HCT116 (cell line): ENCODE measurements at regions not wholly inside any gene's neighbourhood (a gene's known extent, or its start where the extent isn't known, plus 50 kb on each side); places are given as distances from the start of the nearest gene placed in this dataset.

Experiments used
- ATAC-seq: fragments of 200-7000 bp; cut with Tn5 transposase; 2 replicates; pipeline ENCODE4 v1.9.1; 2020; ENCODE audit warnings: mild to moderate bottlenecking, moderate library complexity
- BruUV-seq: library from RNA; stranded (reverse); fragments of 400-500 nt; replicated peaks from 2 replicates; lab custom pipeline; 2021; lab: Mats Ljungman, UMichigan
- CTCF ChIA-PET: fragments of 300-600 bp; sonication (Branson Sonifier 250); formaldehyde crosslinking; loops from one replicate; lab custom pipeline; 2021; ENCODE audit warnings: antibody characterized with exemption; lab: Charles Lee
- POLR2A ChIA-PET: fragments of 300-600, 350-600 bp; sonication (Branson Sonifier 250); formaldehyde crosslinking; loops from one replicate; lab custom pipeline; 2021; ENCODE audit warnings: antibody characterized with exemption; lab: Charles Lee
- RAD21 ChIA-PET, 2 experiments: fragments of 300-600 bp; sonication (Branson Sonifier 250); formaldehyde crosslinking; loops; one replicate each; lab custom pipeline; 2023; ENCODE audit warnings: low total read pairs in 2 of 2; ENCODE audit not compliant: uncharacterized antibody in 2 of 2, unreplicated experiment in 2 of 2, low non-redundant PET in 1 of 2; lab: Charles Lee
- DNase-seq: peaks from one replicate; pipeline ENCODE4 v3.0.0-alpha.2; 2010; ENCODE audit warnings: low read depth, low spot score
- H2AFZ ChIP-seq: fragments of 200-600 bp; shearing (Covaris generic), sonication (generic); 2 replicates; pipeline ENCODE4 v1.6.1; 2017; ENCODE audit warnings: low read depth, mixed run types, mixed read lengths, antibody characterized with exemption, low read length; ENCODE audit not compliant: poor library complexity, severe bottlenecking
- H3K27ac ChIP-seq: 2 replicates; pipeline ENCODE4 v1.5.1; 2012; ENCODE audit warnings: low read depth, low read length
- H3K27me3 ChIP-seq: fragments of 200-600 bp; sonication (generic); 2 replicates; pipeline ENCODE4 v1.6.1; 2016; ENCODE audit warnings: mixed run types, low read length, mixed read lengths; ENCODE audit not compliant: insufficient read depth
- H3K36me3 ChIP-seq, 2 experiments: fragments of 200-500 bp in 1 of 2; fragments of 200-600 bp in 1 of 2; sonication (Bioruptor generic) in 1 of 2; sonication (generic) in 1 of 2; 2 replicates each; pipeline versions ENCODE4 v1.5.1 to v1.6.1; 2014 to 2016; ENCODE audit warnings: low read length in 2 of 2, inconsistent platforms in 1 of 2, mixed read lengths in 1 of 2, mixed run types in 1 of 2; ENCODE audit not compliant: insufficient read depth in 2 of 2, control insufficient read depth in 1 of 2
- H3K4me1 ChIP-seq, 2 experiments: fragments of 200-600 bp in 1 of 2; sonication (generic) in 1 of 2; 2 replicates each; pipeline versions ENCODE4 v1.5.1 to v1.6.1; 2012 to 2017; ENCODE audit warnings: low read length in 2 of 2, inconsistent platforms in 1 of 2, mild to moderate bottlenecking in 1 of 2, mixed read lengths in 1 of 2, mixed run types in 1 of 2, moderate library complexity in 1 of 2; ENCODE audit not compliant: insufficient read depth in 2 of 2, control insufficient read depth in 1 of 2
- H3K4me2 ChIP-seq: fragments of 200-600 bp; sonication (generic); 2 replicates; pipeline ENCODE4 v1.6.1; 2017; ENCODE audit warnings: mixed run types, low read length, mixed read lengths
- H3K4me3 ChIP-seq, 2 experiments: fragments of 200-600 bp in 1 of 2; sonication (generic) in 1 of 2; replicated peaks in 1 of 2; 2 replicates each; pipeline ENCODE4 v1.5.1; 2011 to 2016; ENCODE audit warnings: low read length in 2 of 2, control low read depth in 1 of 2, low read depth in 1 of 2, mild to moderate bottlenecking in 1 of 2, mixed read lengths in 1 of 2, mixed run types in 1 of 2
- H3K79me2 ChIP-seq: fragments of 200-600 bp; sonication (generic); 2 replicates; pipeline ENCODE4 v1.6.1; 2017; ENCODE audit warnings: mild to moderate bottlenecking, mixed run types, low read length, moderate library complexity, mixed read lengths; ENCODE audit not compliant: insufficient read depth
- H3K9ac ChIP-seq: fragments of 200-600 bp; sonication (generic); 2 replicates; pipeline ENCODE4 v1.6.1; 2016; ENCODE audit warnings: low read length, mixed read lengths
- H3K9me2 ChIP-seq: fragments of 200-600 bp; sonication (generic), shearing (Covaris generic); 2 replicates; pipeline ENCODE4 v1.6.1; 2017; ENCODE audit warnings: mixed run types, mild to moderate bottlenecking, moderate library complexity; ENCODE audit not compliant: insufficient read depth
- H3K9me3 ChIP-seq, 2 experiments: fragments of 200-500 bp in 1 of 2; fragments of 200-600 bp in 1 of 2; sonication (Bioruptor generic) in 1 of 2; sonication (generic) in 1 of 2; 2 replicates each; pipeline ENCODE4 v1.6.1; 2014 to 2017; ENCODE audit warnings: low read length in 2 of 2, mixed read lengths in 2 of 2, inconsistent platforms in 1 of 2, low read depth in 1 of 2, mild to moderate bottlenecking in 1 of 2, mixed run types in 1 of 2, moderate library complexity in 1 of 2; ENCODE audit not compliant: control insufficient read depth in 1 of 2, insufficient read depth in 1 of 2
- H4K20me1 ChIP-seq: fragments of 200-600 bp; sonication (generic), shearing (Covaris generic); 2 replicates; pipeline ENCODE4 v1.6.1; 2017; ENCODE audit warnings: mixed run types, mild to moderate bottlenecking, moderate library complexity; ENCODE audit not compliant: insufficient read depth
- CEBPB ChIP-seq: IDR thresholded peaks from 2 replicates; pipeline ENCODE4 v1.6.1; 2012; ENCODE audit warnings: low read depth
- FOSL1 ChIP-seq: IDR thresholded peaks from 2 replicates; pipeline ENCODE4 v1.6.1; 2012; ENCODE audit warnings: low read depth
- POLR2AphosphoS5 ChIP-seq: IDR thresholded peaks from 2 replicates; pipeline ENCODE4 v1.6.1; 2011; ENCODE audit warnings: mild to moderate bottlenecking, low read depth, low read length, moderate library complexity
- RAD21 ChIP-seq: IDR thresholded peaks from 2 replicates; pipeline ENCODE4 v1.6.1; 2012; ENCODE audit warnings: low read depth, mild to moderate bottlenecking
- SRF ChIP-seq: IDR thresholded peaks from 2 replicates; pipeline ENCODE4 v1.6.1; 2012; ENCODE audit warnings: low read depth
- YY1 ChIP-seq: IDR thresholded peaks from 2 replicates; pipeline ENCODE4 v1.6.1; 2011; ENCODE audit warnings: low read length, low read depth, moderate library complexity, mild to moderate bottlenecking; ENCODE audit not compliant: insufficient replicate concordance; ENCODE audit errors: extremely low read depth
- intact Hi-C: fragments of 100-400 bp; cut with micrococcal nuclease; formaldehyde crosslinking; loops from 2 replicates; pipeline ENCODE4 v1.10.0; 2022
- TF ChIP-seq, protein P1 (sequence below): IDR thresholded peaks from 2 replicates; pipeline ENCODE4 v1.6.1; 2012; ENCODE audit warnings: low read depth
- TF ChIP-seq, protein P2 (sequence below): IDR thresholded peaks from 2 replicates; pipeline ENCODE4 v1.6.1; 2012
- TF ChIP-seq, protein P3 (sequence below): IDR thresholded peaks from 2 replicates; pipeline ENCODE4 v1.6.1; 2012

DNA sequence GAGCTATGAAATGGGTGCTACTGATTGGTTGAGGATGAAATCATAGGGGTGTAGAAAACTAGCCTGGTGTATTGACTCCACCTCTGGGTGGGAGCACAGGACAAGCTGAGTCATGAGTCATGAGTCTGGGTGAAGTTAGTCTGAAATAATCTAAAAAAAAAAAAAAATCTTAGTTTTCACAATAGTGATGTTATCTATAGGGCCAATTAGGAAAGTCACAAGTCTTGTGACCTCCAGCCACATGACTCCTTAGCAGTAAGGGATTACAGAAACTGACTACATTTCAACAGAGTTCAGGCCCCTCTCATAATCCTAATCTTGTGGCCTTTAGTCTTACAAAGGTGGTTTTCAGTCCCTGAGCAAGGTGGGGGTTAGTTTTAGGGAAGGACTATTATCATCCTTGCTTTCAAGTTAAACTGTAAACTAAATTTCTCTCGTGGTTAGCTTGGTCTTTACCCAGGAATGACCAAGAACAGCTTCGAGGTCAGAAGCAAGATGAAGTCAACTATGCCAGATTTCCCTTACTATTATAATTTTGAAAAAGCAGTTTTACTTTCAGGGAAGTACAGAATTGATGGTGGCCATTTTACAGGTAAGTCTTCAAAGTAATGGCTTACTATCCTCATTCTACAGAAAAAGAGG lies 338.0 kb upstream of the GYPC start:
- RAD21 ChIA-PET = no interaction called here
- H3K79me2 ChIP-seq = no peaks in the 10 kb centered on the region
- no TSS peak for BruUV-seq
- DNase-seq (no peak), ATAC-seq (no peak)
- no peaks in the 10 kb centered on the region for H4K20me1 ChIP-seq
- intact Hi-C loops = no loop called here
- no peaks in the 10 kb centered on the region for H3K4me1 ChIP-seq
- H3K4me3 ChIP-seq = no peak overlapping the region
- H3K9ac ChIP-seq = no peak overlapping the region
- TF ChIP-seq, protein P1, sequence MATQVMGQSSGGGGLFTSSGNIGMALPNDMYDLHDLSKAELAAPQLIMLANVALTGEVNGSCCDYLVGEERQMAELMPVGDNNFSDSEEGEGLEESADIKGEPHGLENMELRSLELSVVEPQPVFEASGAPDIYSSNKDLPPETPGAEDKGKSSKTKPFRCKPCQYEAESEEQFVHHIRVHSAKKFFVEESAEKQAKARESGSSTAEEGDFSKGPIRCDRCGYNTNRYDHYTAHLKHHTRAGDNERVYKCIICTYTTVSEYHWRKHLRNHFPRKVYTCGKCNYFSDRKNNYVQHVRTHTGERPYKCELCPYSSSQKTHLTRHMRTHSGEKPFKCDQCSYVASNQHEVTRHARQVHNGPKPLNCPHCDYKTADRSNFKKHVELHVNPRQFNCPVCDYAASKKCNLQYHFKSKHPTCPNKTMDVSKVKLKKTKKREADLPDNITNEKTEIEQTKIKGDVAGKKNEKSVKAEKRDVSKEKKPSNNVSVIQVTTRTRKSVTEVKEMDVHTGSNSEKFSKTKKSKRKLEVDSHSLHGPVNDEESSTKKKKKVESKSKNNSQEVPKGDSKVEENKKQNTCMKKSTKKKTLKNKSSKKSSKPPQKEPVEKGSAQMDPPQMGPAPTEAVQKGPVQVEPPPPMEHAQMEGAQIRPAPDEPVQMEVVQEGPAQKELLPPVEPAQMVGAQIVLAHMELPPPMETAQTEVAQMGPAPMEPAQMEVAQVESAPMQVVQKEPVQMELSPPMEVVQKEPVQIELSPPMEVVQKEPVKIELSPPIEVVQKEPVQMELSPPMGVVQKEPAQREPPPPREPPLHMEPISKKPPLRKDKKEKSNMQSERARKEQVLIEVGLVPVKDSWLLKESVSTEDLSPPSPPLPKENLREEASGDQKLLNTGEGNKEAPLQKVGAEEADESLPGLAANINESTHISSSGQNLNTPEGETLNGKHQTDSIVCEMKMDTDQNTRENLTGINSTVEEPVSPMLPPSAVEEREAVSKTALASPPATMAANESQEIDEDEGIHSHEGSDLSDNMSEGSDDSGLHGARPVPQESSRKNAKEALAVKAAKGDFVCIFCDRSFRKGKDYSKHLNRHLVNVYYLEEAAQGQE = no peak
- TF ChIP-seq, protein P2, sequence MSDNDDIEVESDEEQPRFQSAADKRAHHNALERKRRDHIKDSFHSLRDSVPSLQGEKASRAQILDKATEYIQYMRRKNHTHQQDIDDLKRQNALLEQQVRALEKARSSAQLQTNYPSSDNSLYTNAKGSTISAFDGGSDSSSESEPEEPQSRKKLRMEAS = no peak
- TF ChIP-seq YY1 = no peak
- TF ChIP-seq, protein P3, sequence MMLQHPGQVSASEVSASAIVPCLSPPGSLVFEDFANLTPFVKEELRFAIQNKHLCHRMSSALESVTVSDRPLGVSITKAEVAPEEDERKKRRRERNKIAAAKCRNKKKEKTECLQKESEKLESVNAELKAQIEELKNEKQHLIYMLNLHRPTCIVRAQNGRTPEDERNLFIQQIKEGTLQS = no peak
- TF ChIP-seq POLR2AphosphoS5 = no peak
- TF ChIP-seq RAD21 = no peak
- no peak for TF ChIP-seq SRF
- TF ChIP-seq FOSL1 = no peak
- TF ChIP-seq CEBPB = no peak
- no peaks in the 10 kb centered on the region for H3K36me3 ChIP-seq
- CTCF ChIA-PET = no interaction called here
- H3K4me2 ChIP-seq = no peak overlapping the region
- H3K9me3 ChIP-seq = peaks cover 6 to 23% of the 10 kb centered on the region in 2 experiments; a peak in 2 of 4 replicates
- H2AFZ ChIP-seq = no peak overlapping the region
- POLR2A ChIA-PET = no interaction called here
- H3K27me3 ChIP-seq = no peaks in the 10 kb centered on the region
- no peaks in the 10 kb centered on the region for H3K9me2 ChIP-seq
- no peak overlapping the region for H3K27ac ChIP-seq
